ENCODE measurements at regions not wholly inside any gene's neighbourhood (a gene's known extent, or its start where the extent isn't known, plus 50 kb on each side); places are given as distances from the start of the nearest gene placed in this dataset.
"Not testable (repeated sequence)": the region's sequence is repeated elsewhere in the genome, so short reads cannot be mapped to it uniquely, and the experiment has no call there.

DNA sequence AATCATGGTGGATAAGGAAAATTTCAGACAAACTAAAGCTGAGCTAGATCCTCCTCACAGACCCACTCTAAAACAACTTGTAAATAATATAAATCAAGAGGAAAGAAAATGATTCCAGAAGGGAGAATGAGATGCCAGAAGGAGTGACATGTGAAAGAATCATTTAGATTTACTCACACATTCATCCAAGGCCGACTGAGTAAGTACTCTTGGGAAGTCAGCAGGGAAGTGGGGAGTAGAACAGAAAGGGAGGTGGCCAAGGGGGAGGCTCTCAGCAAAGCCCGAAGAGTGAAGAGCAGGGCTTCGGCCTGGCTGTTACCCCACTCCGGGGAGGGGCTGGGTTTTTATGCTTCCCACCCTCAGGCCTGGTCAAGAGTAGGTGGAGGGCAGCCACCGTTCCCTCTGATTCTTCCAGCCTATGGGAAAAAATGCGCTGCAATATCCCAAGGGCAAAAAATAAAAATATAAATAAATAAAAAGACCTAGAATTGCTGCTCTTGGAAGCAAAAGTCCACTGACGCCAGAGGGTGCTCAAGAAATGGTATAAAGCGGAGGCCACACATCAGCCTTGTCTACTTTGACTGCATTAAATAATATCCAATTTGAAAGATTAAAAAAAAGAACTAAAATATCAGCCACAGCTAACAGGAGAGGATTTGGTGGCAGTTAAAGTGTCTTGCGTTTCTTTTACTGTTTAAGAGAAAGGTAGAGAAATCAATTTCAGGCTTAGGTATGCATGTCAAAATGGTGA lies 110.2 kb upstream of the COL5A1 start:
- H3K4me3 ChIP-seq, result no peak overlapping the region
- H3K27me3 ChIP-seq, result peaks cover 0 to 10% of the 10 kb centered on the region in 2 donors
- no peaks in the 10 kb centered on the region for H3K36me3 ChIP-seq
- no peak overlapping the region for H3K27ac ChIP-seq
- TF ChIP-seq POLR2A (IDR thresholded peaks at IDR 0.05) (no peak), EP300 (IDR thresholded peaks at IDR 0.05) (no peak)
- TF ChIP-seq, protein P1, sequence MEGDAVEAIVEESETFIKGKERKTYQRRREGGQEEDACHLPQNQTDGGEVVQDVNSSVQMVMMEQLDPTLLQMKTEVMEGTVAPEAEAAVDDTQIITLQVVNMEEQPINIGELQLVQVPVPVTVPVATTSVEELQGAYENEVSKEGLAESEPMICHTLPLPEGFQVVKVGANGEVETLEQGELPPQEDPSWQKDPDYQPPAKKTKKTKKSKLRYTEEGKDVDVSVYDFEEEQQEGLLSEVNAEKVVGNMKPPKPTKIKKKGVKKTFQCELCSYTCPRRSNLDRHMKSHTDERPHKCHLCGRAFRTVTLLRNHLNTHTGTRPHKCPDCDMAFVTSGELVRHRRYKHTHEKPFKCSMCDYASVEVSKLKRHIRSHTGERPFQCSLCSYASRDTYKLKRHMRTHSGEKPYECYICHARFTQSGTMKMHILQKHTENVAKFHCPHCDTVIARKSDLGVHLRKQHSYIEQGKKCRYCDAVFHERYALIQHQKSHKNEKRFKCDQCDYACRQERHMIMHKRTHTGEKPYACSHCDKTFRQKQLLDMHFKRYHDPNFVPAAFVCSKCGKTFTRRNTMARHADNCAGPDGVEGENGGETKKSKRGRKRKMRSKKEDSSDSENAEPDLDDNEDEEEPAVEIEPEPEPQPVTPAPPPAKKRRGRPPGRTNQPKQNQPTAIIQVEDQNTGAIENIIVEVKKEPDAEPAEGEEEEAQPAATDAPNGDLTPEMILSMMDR (IDR thresholded peaks at IDR 0.05), result no peak
- H3K4me1 ChIP-seq, result peaks cover 0 to 34% (median 12%) of the 10 kb centered on the region in 4 donors
- peak in 1 of 2 donors; percentile 9 for DNase-seq (ENCODE audit: low spot score in 2 of 2)
- peaks cover 0 to 27% (median 5%) of the 10 kb centered on the region in 4 donors for H3K9me3 ChIP-seq
- WGBS, 2 donors, result 57 to 68% methylated on average over 9 of the region's 9 CpGs

DNA sequence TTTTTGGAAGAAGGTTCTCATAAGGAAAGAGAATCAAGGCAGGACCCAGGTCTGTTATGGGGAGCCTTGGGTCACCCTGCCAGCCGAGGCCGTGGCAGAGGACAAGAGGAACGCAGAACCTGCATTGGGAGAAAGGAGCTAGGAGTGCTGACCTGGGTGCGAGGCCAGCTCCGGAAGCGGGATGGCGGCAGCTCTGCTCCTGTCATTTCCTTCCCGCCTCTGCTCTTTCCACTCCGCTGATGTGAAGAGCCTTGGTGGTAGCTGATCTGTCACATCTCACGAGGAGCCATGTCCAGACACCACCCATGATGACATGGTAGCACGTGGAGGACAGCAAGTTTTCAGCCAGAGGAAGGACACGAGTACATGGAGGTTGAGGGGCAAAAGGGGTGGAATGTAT lies 109.5 kb upstream of the COL5A1 start:
- Histone ChIP-seq H3K9me3 (peaks cover 0 to 27% (median 5%) of the 10 kb centered on the region in 4 donors), H3K27me3 (peaks cover 0 to 10% of the 10 kb centered on the region in 2 donors), H3K27ac (no peak overlapping the region), H3K36me3 (no peaks in the 10 kb centered on the region), H3K4me1 (peaks cover 0 to 32% (median 16%) of the 10 kb centered on the region in 4 donors), H3K4me3 (no peak overlapping the region)
- no peak for DNase-seq (ENCODE audit: low spot score in 2 of 2)
- WGBS, 2 donors, result 91 to 93% methylated on average over 12 of the region's 12 CpGs
- TF ChIP-seq EP300 (IDR thresholded peaks at IDR 0.05) (no peak), POLR2A (IDR thresholded peaks at IDR 0.05) (no peak)
- TF ChIP-seq, protein P1 (IDR thresholded peaks at IDR 0.05), result no peak

DNA sequence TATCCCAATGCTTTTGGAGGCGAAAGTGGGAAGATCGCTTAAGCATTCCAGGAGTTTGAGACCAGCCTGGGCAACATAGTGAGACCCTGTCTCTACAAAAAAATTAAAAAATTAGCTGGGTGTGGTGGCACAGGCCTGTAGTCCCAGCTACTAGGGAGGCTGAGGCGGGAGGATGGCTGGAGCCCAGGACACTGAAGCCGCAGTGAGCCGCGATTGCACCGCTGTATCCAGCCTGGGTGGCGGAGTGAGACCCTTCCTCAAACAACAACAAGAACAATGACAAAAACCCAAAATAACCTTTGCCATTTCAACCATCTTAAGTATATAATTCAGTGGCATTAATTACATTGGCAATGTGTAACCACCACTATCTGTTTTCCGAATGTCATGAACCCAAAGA lies 108.9 kb upstream of the COL5A1 start:
- 95 to 98% methylated on average over 9 of the region's 9 CpGs for WGBS, 2 donors
- not testable (repeated sequence) for H3K27ac ChIP-seq, H3K4me3 ChIP-seq, H3K36me3 ChIP-seq
- Histone ChIP-seq H3K9me3 (peaks cover 0 to 27% (median 5%) of the 10 kb centered on the region in 4 donors), H3K27me3 (peaks cover 0 to 10% of the 10 kb centered on the region in 2 donors), H3K4me1 (peaks cover 0 to 37% (median 22%) of the 10 kb centered on the region in 4 donors)
- DNase-seq (ENCODE audit: low spot score in 2 of 2), result peak in 1 of 2 donors; percentile 5

DNA sequence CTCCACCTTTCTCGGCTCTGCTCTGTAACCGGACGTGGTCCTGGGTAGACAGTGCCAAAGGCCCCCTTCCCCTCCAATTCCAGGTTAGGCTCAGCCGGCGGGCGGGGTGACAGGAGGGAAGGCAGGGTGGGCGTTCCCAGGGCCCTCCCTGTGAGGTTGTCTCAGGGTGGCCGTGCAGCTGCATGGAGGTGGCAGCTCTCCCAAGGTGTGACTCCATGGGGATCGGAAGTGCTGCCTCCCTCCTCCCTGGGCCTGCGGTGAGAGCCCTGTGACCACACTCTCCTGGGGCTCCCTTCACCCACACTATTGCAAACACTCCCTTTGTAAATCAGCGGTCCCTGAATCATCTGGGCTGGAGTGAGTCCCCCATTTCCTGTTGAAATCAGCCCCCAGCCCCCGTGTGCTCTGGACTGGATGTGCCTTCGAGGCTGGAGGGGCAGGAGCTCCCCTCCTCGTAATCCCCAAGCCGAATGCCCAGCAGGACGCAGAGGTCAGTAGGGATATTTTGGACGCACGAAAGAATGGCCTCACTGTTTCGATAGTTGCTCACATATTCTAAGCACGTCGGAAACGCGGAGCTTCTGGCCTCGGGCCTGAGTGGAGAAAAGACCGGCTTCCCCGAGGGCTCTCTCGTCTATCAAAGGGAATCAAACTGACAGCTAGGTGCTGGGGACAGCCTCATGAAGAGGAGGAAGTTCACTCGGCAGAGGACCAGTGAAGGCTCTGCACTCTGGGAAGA lies 107.6 kb upstream of the COL5A1 start:
- peaks cover 0 to 27% (median 5%) of the 10 kb centered on the region in 4 donors for H3K9me3 ChIP-seq
- peaks cover 0 to 51% (median 31%) of the 10 kb centered on the region in 4 donors for H3K4me1 ChIP-seq
- peak in 1 of 2 donors; percentile 5 for DNase-seq (ENCODE audit: low spot score in 2 of 2)
- H3K27ac ChIP-seq, result peak overlapping the region; percentile 24 to 77 (median 58)
- no peaks in the 10 kb centered on the region for H3K36me3 ChIP-seq
- 33 to 35% methylated on average over 25 to 28 of the region's 28 CpGs for WGBS, 2 donors
- no peak for TF ChIP-seq POLR2A (IDR thresholded peaks at IDR 0.05)
- peak in 1 of 2 donors; percentile 58 for TF ChIP-seq EP300 (IDR thresholded peaks at IDR 0.05)
- peaks cover 0 to 10% of the 10 kb centered on the region in 2 donors for H3K27me3 ChIP-seq
- H3K4me3 ChIP-seq, result no peak overlapping the region

DNA sequence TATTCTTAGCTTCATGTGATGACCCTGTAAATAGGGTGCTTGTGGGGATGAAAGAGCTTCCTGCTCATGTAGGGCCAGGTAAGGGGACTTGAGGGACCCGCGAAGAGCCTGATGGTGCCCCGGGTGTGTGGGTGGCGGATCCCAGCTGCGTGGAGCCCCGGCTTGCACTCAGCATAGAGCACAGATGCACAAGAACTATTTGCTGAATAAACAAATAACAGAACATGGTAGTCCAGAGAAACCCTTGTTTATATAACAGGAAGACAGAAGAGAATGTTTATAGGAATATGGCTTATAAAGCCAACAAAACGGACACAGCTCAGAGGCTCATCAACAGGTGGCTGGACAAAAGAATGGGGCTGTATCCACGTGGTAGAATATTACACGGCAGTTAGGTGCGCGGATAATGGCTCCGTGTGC lies 106.9 kb upstream of the COL5A1 start:
- TF ChIP-seq EP300 (IDR thresholded peaks at IDR 0.05), result no peak
- TF ChIP-seq, protein P1 (IDR thresholded peaks at IDR 0.05), result no peak
- TF ChIP-seq POLR2A (IDR thresholded peaks at IDR 0.05), result no peak
- WGBS, 2 donors, result 46 to 48% methylated on average over 12 of the region's 12 CpGs
- no peaks in the 10 kb centered on the region for H3K36me3 ChIP-seq
- H3K4me3 ChIP-seq, result no peak overlapping the region
- DNase-seq (ENCODE audit: low spot score in 2 of 2), result no peak
- H3K27me3 ChIP-seq, result peaks cover 0 to 10% of the 10 kb centered on the region in 2 donors
- peaks cover 0 to 24% (median 5%) of the 10 kb centered on the region in 4 donors for H3K9me3 ChIP-seq
- peaks cover 0 to 57% (median 34%) of the 10 kb centered on the region in 4 donors for H3K4me1 ChIP-seq
- H3K27ac ChIP-seq, result peak overlapping the region; percentile 24 to 77 (median 58)
